Ectodermal cell (in vitro differentiated cells): ENCODE measurements at regions not wholly inside any gene's neighbourhood (a gene's known extent, or its start where the extent isn't known, plus 50 kb on each side); places are given as distances from the start of the nearest gene placed in this dataset.

ENCODE experiments used
- H3K27ac ChIP-seq: 2 replicates; pipeline ENCODE4 v1.7.0; 2013; ENCODE audit warnings: mild to moderate bottlenecking, low read depth, low read length; ENCODE audit not compliant: insufficient read depth, poor library complexity, severe bottlenecking
- H3K27me3 ChIP-seq: 2 replicates; pipeline ENCODE4 v1.7.0; 2013; ENCODE audit warnings: mild to moderate bottlenecking, low read length; ENCODE audit not compliant: insufficient read depth, control insufficient read depth, poor library complexity, severe bottlenecking
- H3K36me3 ChIP-seq: one replicate; pipeline ENCODE4 v1.7.0; 2013; ENCODE audit warnings: low read length; ENCODE audit not compliant: control insufficient read depth, insufficient read depth
- H3K4me1 ChIP-seq: one replicate; pipeline ENCODE4 v1.7.0; 2013; ENCODE audit warnings: low read length; ENCODE audit not compliant: control insufficient read depth, insufficient read depth
- H3K4me3 ChIP-seq: 2 replicates; pipeline ENCODE4 v1.7.0; 2013; ENCODE audit warnings: low read depth, low read length, control low read depth; ENCODE audit not compliant: insufficient read depth
- H3K9me3 ChIP-seq: 2 replicates; pipeline ENCODE4 v1.7.0; 2013; ENCODE audit warnings: mild to moderate bottlenecking, low read length, moderate library complexity; ENCODE audit not compliant: control insufficient read depth
- whole genome bisulfite sequencing, 2 experiments: methylation state at CpG; one replicate each; pipeline ENCODE4 v1.1.7; 2013; ENCODE audit warnings: missing lambda C conversion rate in 2 of 2; 5-methylcytosine and 5-hydroxymethylcytosine counted together

- Histone ChIP-seq H3K27ac (no peak overlapping the region), H3K9me3 (no peaks in the 10 kb centered on the region), H3K4me1 (no peaks in the 10 kb centered on the region), H3K36me3 (no peaks in the 10 kb centered on the region), H3K4me3 (no peak overlapping the region), H3K27me3 (no peaks in the 10 kb centered on the region)
- 96 to 100% methylated on average over 1 of the region's 1 CpG for WGBS, 2 experiments
These were observed 234.9 kb upstream of the CTSO start for GRCh38 chr4:156188596-156188995.

DNA sequence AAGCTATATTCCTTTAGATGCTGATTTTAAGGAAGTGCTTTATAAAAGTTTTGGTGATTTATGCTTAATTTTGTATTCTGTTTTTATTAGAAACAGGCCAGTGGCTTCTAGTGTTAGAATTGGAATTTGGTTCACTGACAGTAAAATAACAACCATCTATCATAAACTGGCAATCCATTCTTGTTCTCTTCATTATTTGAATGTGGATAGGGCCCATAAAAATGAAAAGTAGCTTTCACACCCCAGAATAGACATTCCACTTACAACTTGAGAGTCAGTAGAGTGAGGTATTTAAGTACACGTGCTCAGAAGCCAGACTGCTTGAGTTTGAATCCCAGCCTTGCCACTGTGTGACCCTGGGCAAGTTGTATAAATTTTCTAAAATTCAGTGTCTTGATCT, 232.4 kb upstream of the CTSO start:
- H3K9me3 ChIP-seq = no peaks in the 10 kb centered on the region
- 82 to 86% methylated on average over 1 of the region's 1 CpG for WGBS, 2 experiments
- H3K4me3 ChIP-seq = no peak overlapping the region
- H3K4me1 ChIP-seq = no peaks in the 10 kb centered on the region
- no peaks in the 10 kb centered on the region for H3K27me3 ChIP-seq
- no peak overlapping the region for H3K27ac ChIP-seq
- no peaks in the 10 kb centered on the region for H3K36me3 ChIP-seq

DNA sequence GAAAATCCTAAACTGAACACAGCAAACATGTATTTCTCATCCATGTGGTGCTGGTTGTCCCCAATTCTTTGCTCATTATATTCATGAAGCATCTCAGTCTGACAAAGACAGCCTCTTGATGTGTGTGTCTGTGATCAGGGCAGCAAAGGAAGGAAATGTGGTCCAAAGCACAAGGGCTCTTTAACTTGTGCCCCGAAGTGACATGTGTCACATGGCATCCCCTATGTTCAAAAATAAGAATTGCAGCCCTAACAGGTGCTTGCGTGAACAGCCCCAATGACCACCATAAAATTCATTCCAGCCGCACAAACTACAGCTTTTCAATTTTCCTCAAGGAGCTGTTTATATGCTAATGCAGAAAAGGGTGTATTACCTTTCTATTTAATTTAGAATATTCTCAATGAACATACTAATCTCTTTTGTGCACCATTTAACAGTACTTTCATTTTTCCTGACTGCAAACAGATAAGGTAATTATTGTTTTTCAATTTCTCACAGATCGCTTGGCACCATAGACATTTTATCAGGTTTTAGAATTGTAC, 231.9 kb upstream of the CTSO start:
- Histone ChIP-seq H3K4me3 (no peak overlapping the region), H3K27ac (no peak overlapping the region), H3K27me3 (no peaks in the 10 kb centered on the region), H3K4me1 (no peaks in the 10 kb centered on the region), H3K9me3 (no peaks in the 10 kb centered on the region), H3K36me3 (no peaks in the 10 kb centered on the region)
- 90 to 98% methylated on average over 2 to 3 of the region's 4 CpGs for WGBS, 2 experiments

DNA sequence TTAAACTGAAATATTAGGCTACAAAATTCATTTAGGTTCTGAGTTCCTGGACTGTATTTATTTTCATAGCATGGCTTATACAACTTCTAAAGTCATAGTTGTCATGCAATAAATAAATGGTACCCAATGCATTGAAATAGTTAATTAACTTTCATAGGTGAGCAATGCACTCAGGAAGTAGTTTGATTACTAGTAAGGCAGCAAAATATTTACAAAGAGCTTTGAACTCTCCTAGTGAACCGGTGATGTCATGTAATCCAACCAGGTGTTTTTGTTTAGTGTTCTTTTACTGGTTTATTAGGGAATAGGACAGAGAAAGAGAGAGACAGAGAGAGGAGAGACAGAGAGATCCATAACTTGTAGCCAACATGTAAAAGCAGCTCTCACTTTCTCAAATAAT, 228.6 kb upstream of the CTSO start:
- H3K27ac ChIP-seq = no peak overlapping the region
- no peak overlapping the region for H3K4me3 ChIP-seq
- no peaks in the 10 kb centered on the region for H3K27me3 ChIP-seq
- 93% methylated on average over 1 of the region's 1 CpG for WGBS, 2 experiments
- H3K9me3 ChIP-seq = no peaks in the 10 kb centered on the region
- H3K36me3 ChIP-seq = no peaks in the 10 kb centered on the region
- H3K4me1 ChIP-seq = no peaks in the 10 kb centered on the region

DNA sequence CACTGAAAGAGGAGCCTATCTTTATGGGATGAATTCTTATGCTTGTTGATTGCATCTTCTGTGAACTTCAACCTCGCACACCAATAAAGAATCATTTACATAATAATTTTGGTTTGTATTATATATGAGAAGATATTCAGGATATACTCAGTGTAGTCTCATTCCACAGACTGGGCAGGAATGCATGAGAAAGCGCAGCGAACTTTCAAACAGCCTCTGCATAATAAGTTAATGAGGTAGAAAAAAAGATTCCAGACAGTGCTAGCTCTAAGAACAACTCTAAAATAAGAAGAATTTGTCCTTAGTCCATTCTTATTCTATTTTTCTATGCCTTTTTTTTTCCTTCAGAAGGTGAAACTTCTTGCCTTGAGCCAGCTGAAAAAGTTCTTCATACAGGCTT, 224.3 kb upstream of the CTSO start:
- no peak overlapping the region for H3K27ac ChIP-seq
- 90 to 93% methylated on average over 2 of the region's 3 CpGs for WGBS, 2 experiments
- no peak overlapping the region for H3K4me3 ChIP-seq

GRCh38 chr4:156176896-156177295, 223.2 kb upstream of the CTSO start:
- Histone ChIP-seq H3K4me3 (no peak overlapping the region), H3K27ac (no peak overlapping the region), H3K27me3 (no peaks in the 10 kb centered on the region), H3K4me1 (no peaks in the 10 kb centered on the region), H3K9me3 (no peaks in the 10 kb centered on the region), H3K36me3 (no peaks in the 10 kb centered on the region)
- WGBS, 2 experiments = 69 to 71% methylated on average over 2 to 3 of the region's 3 CpGs

More for the DNA sequence above, 224.3 kb upstream of the CTSO start:
- no peaks in the 10 kb centered on the region for H3K4me1 ChIP-seq
- H3K36me3 ChIP-seq = no peaks in the 10 kb centered on the region
- H3K27me3 ChIP-seq = no peaks in the 10 kb centered on the region
- H3K9me3 ChIP-seq = no peaks in the 10 kb centered on the region

DNA sequence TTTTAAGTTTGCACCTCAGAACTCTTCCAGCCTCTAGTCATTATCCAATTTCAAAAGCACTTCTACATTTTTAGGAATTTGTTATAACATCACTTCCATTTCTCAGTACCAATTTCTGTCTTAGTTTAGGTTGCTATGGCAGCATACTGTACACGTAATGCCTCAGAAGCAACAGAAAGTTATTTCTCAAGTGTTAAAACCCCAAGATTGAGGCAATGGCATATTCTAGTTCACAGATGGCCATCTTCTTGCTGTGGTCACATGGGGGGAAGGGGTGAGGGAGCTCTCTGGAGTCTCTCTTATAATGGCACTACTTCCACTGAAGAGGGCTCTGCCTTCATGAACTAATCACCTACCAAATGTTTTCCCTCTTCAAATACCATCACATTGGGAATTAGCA, 220.3 kb upstream of the CTSO start:
- H3K27me3 ChIP-seq = no peaks in the 10 kb centered on the region
- no peaks in the 10 kb centered on the region for H3K36me3 ChIP-seq
- peaks cover 6% of the 10 kb centered on the region for H3K4me1 ChIP-seq
- no peaks in the 10 kb centered on the region for H3K9me3 ChIP-seq
- no peak overlapping the region for H3K27ac ChIP-seq
- no peak overlapping the region for H3K4me3 ChIP-seq
- 94 to 97% methylated on average over 1 of the region's 1 CpG for WGBS, 2 experiments

DNA sequence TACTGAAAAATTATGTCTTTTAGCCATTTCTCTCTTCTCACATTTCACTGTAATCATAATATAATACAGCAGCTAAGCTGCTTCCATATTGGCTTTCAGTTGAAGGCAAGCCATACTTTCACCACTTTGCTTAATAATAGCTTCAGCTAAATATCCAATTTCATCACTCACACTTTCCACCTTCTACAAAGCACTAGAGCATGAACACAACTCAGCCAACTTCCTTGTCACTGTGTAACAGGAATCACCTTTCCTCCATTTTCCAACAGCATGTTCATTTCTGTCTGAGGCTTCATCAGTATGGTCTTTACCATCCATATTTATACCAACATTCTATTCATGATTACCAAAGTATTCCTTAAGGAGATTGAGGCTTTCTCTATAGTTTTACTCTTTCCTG, 219.8 kb upstream of the CTSO start:
- Histone ChIP-seq H3K9me3 (no peaks in the 10 kb centered on the region), H3K4me3 (no peak overlapping the region), H3K27me3 (no peaks in the 10 kb centered on the region), H3K27ac (no peak overlapping the region), H3K4me1 (peaks cover 6% of the 10 kb centered on the region), H3K36me3 (no peaks in the 10 kb centered on the region)

DNA sequence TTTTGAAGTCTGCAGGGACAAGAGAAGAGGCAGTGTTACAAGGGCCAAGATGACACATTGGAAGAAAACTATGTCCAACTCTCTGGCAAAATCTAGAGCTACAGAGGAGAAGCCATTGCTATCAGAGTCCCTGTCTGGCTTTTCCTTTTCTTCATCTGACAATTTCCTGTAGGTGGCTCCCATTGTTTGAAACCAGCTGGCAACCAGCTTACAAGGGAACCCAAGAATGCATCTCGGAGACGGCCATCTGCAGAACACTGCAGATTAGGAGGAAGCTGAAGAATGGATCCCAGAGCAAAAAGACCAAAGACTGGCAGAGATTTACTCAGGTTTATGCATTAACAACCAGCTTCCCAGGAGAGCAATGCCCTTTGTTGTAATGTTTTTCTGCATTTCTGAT, 216.2 kb upstream of the CTSO start:
- 17 to 20% methylated on average over 2 of the region's 2 CpGs for WGBS, 2 experiments
- Histone ChIP-seq H3K27me3 (no peaks in the 10 kb centered on the region), H3K27ac (no peak overlapping the region), H3K4me1 (peaks cover 6% of the 10 kb centered on the region), H3K4me3 (no peak overlapping the region), H3K36me3 (no peaks in the 10 kb centered on the region), H3K9me3 (no peaks in the 10 kb centered on the region)

DNA sequence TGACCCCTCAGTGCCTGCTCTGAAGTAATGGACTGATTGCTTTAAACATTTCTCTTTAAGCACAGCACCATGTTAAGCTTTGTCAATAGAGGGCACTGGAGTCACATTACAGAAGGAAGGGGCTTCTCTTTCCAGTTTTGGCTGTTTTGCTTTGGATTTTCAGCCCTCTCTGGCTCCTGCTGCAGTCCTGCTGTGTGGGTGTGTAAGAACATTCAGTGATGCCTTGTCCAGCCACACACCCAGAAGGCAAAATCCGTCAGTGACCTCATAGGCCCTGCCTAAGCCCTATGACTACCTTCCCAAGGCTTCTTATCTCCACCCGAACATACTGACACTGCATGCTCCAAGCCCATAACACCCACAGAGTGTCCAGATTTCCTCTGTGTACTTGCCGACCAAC, 215.3 kb upstream of the CTSO start:
- H3K36me3 ChIP-seq = no peaks in the 10 kb centered on the region
- no peaks in the 10 kb centered on the region for H3K27me3 ChIP-seq
- H3K4me1 ChIP-seq = peaks cover 6% of the 10 kb centered on the region
- no peak overlapping the region for H3K4me3 ChIP-seq
- no peaks in the 10 kb centered on the region for H3K9me3 ChIP-seq
- 52 to 69% methylated on average over 3 of the region's 3 CpGs for WGBS, 2 experiments
- H3K27ac ChIP-seq = no peak overlapping the region

- peaks cover 6% of the 10 kb centered on the region for H3K4me1 ChIP-seq
- 78 to 92% methylated on average over 1 of the region's 1 CpG for WGBS, 2 experiments
- H3K36me3 ChIP-seq = no peaks in the 10 kb centered on the region
- no peaks in the 10 kb centered on the region for H3K9me3 ChIP-seq
- H3K27me3 ChIP-seq = no peaks in the 10 kb centered on the region
- H3K4me3 ChIP-seq = no peak overlapping the region
- no peak overlapping the region for H3K27ac ChIP-seq
These were observed 214.6 kb upstream of the CTSO start for GRCh38 chr4:156168288-156168687.
